HG03439 (cell line): ENCODE measurements at regions not wholly inside any gene's neighbourhood (a gene's known extent, or its start where the extent isn't known, plus 50 kb on each side); places are given as distances from the start of the nearest gene placed in this dataset.
"Not testable (repeated sequence)": the region's sequence is repeated elsewhere in the genome, so short reads cannot be mapped to it uniquely, and the experiment has no call there.

Source experiments
- ATAC-seq: cut with Tn5 transposase; IDR thresholded peaks from one replicate; pipeline ENCODE4 v1.9.1; 2021; ENCODE audit warnings: mild to moderate bottlenecking, moderate library complexity; ENCODE audit not compliant: unreplicated experiment

DNA sequence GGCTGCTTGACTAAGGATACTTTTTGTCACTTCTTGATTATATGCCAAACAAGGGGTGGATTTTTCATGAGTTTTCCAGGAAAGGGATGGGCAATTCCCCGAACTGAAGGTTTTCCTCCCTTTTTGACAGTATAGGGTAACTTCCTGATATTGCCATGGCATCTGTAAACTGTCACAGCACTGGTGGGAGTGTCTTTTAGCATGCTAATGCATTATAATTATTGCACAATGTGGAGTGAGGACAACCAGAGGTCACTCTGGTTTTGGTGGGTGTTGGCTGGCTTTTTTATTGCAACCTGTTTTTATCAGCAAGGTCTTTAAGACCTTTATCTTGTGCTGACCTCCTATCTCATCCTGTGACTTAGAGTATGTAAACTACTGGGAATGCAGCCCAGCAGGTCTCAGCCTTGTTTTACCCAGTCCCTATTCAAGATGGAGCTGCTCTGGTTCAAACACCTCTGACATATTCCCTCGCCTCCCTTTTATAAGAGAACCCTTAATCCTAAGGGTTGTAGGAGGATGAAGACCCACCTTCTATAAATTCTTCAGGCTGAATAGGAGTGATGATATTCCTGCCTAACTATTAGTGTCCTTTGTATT is 471.2 kb downstream of the ATP23 start:
- ATAC-seq = no peak

- ATAC-seq = no peak
These were observed 472.4 kb downstream of the ATP23 start for GRCh38 chr12:58413794-58414193.

DNA sequence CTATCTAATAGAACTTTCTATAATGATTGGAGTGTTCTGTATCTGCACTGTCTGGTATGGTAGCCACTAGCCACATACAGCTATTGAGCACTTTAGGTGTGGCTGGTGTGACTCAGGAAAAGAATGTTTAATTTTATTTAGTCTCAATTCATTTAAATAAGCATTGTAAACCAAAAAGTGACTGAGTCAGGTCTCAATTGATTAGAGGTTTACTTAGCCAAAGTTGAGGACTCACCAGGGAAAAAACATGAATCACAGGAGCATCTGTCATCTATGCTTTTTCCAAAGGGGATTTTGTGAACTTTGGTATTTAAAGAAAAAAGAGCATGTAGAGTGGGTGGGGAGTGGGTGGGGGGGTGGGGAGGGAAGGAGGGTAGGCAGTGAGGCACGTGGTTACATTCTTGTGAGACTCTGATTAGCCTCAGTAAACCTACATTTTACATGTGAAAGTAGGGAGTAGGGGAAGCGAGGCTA is 473.1 kb downstream of the ATP23 start:
- no peak for ATAC-seq

GRCh38 chr12:58415716-58416115 is 474.3 kb downstream of the ATP23 start:
- ATAC-seq = no peak

DNA sequence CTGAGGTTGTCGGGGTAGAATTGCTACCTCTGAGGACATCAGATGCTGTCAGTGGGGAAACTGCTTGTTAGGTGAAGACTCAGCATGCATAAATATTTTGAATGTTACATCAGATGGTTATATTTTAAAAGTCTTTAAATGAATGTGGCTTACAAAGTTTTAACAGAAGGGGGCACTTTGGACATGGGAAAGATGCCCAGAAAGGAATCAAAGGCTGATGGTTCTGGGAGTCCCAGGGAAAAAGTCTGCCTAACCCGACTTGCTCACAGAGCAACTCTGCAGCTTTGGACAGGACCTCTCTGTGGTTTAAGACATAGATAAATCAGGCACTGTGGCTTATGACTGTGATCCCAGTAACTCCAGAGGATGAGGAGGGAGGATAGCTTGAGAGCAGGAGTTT is 474.9 kb downstream of the ATP23 start:
- no peak for ATAC-seq

DNA sequence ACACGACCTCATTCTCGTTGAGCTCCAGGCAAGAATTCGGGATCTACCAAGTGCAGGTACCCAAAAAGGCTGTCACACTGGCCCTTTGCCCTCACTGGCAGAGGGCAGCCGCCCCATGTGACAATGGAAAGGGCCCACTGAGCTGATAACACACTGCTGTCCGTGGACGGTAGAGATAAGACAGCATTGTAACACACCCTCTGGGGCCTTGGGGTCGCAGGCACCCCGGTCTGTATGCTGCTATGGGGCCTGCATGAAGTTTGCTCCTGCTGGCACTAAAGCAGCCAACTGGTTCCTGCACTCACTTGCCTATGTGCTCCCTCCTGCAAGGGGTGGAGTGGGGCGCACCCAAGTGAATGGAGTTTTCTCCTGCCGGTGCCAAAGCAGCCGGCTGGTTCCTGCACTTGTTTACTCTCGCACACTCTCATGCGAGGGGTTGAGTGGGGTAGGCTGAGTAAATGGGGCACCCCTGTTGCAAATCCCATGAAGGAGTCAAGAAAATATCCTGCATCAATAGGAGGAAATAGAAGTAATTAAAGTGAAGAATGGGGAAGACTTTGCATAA is 477.9 kb downstream of the ATP23 start:
- no peak for ATAC-seq

- no peak for ATAC-seq
These were observed 478.5 kb downstream of the ATP23 start for GRCh38 chr12:58419905-58420304.

GRCh38 chr12:58420503-58420902 is 479.1 kb downstream of the ATP23 start:
- no peak for ATAC-seq

- ATAC-seq = no peak
These were observed 480.6 kb downstream of the ATP23 start for GRCh38 chr12:58421990-58422389.

DNA sequence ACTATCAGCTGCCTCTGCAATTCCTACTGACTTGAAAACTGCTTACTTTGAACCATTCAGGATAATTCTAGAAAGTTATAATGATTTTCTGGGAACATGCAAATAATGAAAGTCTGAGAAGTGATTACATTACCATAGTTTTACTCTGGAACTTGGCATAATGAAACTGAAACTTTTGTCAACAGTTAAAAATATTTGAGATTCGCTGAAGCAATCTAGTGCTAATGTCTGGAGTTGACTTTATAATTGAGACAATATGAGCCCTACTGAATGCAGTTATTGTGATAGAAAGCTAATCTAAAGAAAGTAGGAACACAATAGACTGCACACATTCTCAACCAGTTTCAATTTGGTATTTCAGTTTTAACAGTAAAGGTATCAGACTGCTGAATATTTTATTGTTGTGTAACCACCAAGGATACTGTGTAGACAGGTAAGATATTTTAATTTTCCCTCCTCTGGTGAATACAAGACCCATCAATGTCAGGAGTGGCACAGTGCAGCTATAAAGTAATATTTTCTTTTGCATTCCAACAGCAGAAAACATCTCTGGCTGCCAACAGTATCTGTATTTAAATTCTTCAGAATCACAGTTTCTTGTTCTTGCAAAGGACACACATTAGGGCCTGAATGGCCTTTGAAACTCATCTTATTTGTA is 483.5 kb downstream of the ATP23 start:
- peak; percentile 30 for ATAC-seq

- ATAC-seq = peak; percentile 98
These were observed 484.4 kb downstream of the ATP23 start for GRCh38 chr12:58425481-58426392.

DNA sequence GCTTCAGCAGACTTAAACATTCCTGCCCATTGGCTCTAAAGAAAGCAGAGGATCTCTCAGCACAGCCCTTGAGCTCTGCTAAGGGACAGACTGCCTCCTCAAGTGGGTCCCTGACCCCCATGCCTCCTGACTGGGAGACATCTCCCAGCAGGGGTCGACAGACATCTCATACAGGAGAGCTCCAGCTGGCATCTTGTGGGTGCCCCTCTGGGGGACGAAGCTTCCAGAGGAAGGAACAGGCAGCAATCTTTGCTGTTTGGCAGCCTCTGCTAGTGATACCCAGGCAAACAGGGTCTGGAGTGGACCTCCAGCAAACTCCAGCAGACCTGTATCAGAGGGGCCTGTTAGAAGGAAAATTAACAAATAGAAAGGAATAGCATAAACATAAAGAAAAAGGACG is 485.1 kb downstream of the ATP23 start:
- not testable (repeated sequence) for ATAC-seq

GRCh38 chr12:58433959-58434358 is 486.3 kb downstream of the LRIG3 start:
- ATAC-seq = no peak

DNA sequence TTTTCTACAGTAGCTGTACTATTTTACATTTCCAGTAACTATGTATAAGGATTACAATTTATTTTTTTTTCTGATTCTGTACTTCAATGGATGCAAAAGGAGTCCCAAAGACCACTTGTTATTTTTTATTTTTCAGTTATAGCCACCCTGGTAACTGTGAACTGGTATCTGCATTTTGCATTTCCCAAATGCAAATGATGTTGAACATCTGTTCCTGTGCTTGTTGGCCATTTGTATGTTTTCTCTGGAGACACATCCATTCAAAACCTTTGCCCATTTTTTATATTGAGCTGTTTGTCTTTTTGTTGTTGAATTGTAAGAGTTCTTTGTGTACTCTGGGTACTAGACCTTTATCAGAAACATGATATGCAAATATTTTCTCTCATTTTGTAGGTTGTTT is 485.6 kb downstream of the LRIG3 start:
- ATAC-seq = no peak

GRCh38 chr12:58435647-58436046 is 484.7 kb downstream of the LRIG3 start:
- ATAC-seq = peak; percentile 73

DNA sequence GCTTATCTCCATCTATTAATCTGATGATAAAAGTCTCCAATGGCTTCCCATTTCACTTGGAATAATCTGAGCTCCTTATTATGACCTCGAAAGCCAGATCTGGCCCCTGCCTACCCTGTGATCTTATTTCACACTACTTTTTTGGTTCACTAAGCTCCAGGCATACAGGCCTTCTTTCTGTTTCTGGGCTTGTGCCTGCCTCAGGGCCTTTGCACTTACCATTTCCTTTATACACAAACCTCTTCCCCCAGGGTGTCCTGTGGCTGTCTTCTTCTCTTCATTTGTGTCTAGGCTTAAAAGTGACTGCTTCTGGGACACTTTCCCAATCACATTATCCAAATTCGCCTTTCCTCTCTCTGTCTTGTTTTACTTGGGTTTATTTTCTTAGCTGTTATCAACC is 478.8 kb downstream of the LRIG3 start:
- ATAC-seq = no peak

GRCh38 chr12:58443273-58443980 is 476.9 kb downstream of the LRIG3 start:
- peak; percentile 85 for ATAC-seq

- ATAC-seq = no peak
These were observed 476.3 kb downstream of the LRIG3 start for GRCh38 chr12:58443981-58444371.

- no peak for ATAC-seq
These were observed 469.3 kb downstream of the LRIG3 start for GRCh38 chr12:58450868-58451482.

- no peak for ATAC-seq
These were observed 467.8 kb downstream of the LRIG3 start for GRCh38 chr12:58452546-58452945.
